Keratinocyte (primary cell): ENCODE measurements at regions not wholly inside any gene's neighbourhood (a gene's known extent, or its start where the extent isn't known, plus 50 kb on each side); places are given as distances from the start of the nearest gene placed in this dataset.
"Not testable (repeated sequence)": the region's sequence is repeated elsewhere in the genome, so short reads cannot be mapped to it uniquely, and the experiment has no call there.

Experiments
- DNase-seq: peaks from one replicate; pipeline ENCODE4 v3.0.0-alpha.2; 2011; ENCODE audit warnings: low read depth, missing footprints, low spot score
- FAIRE-seq: peaks from 2 replicates; lab custom pipeline; 2011; peaks lifted over from hg19 to GRCh38; lab: Jason Lieb, UNC
- H2AFZ ChIP-seq: 2 replicates; pipeline ENCODE4 v1.6.0; 2012; ENCODE audit warnings: low read length, control low read depth, inconsistent platforms; ENCODE audit not compliant: control insufficient read depth
- H3K27ac ChIP-seq: 2 replicates; pipeline ENCODE4 v1.5.1; 2011; ENCODE audit warnings: low read length; ENCODE audit not compliant: control insufficient read depth, insufficient read depth
- H3K27me3 ChIP-seq: 3 replicates; pipeline ENCODE4 v1.6.0; 2011; ENCODE audit warnings: low read length; ENCODE audit not compliant: control insufficient read depth, insufficient read depth; ENCODE audit errors: extremely low read depth
- H3K36me3 ChIP-seq, 2 experiments: 2 replicates in 1 of 2; 3 replicates in 1 of 2; pipeline ENCODE4 v1.5.1; 2011; ENCODE audit warnings: low read length in 2 of 2, mild to moderate bottlenecking in 1 of 2; ENCODE audit not compliant: control insufficient read depth in 2 of 2, insufficient read depth in 2 of 2; ENCODE audit errors: extremely low read depth in 1 of 2
- H3K4me1 ChIP-seq: 3 replicates; pipeline ENCODE4 v1.5.1; 2011; ENCODE audit warnings: low read length; ENCODE audit not compliant: control insufficient read depth, insufficient read depth; ENCODE audit errors: extremely low read depth
- H3K4me2 ChIP-seq: 3 replicates; pipeline ENCODE4 v1.6.0; 2011; ENCODE audit warnings: low read depth, low read length; ENCODE audit not compliant: control insufficient read depth, insufficient read depth; ENCODE audit errors: extremely low read depth
- H3K4me3 ChIP-seq, 3 experiments: fragments of 200-600 bp in 1 of 3; sonication (generic) in 1 of 3; 2 replicates in 2 of 3; 3 replicates in 1 of 3; pipeline ENCODE4 v1.5.1; 2011 to 2016; ENCODE audit warnings: low read length in 3 of 3, mild to moderate bottlenecking in 3 of 3, control low read depth in 2 of 3, inconsistent platforms in 1 of 3, low read depth in 1 of 3, mixed read lengths in 1 of 3, mixed run types in 1 of 3, moderate library complexity in 1 of 3; ENCODE audit not compliant: control insufficient read depth in 2 of 3, insufficient read depth in 2 of 3; ENCODE audit errors: extremely low read depth in 1 of 3
- H3K79me2 ChIP-seq: 2 replicates; pipeline ENCODE4 v1.6.0; 2012; ENCODE audit warnings: low read length; ENCODE audit not compliant: control insufficient read depth, insufficient read depth
- H3K9ac ChIP-seq: 3 replicates; pipeline ENCODE4 v1.6.0; 2011; ENCODE audit warnings: low read length; ENCODE audit not compliant: control insufficient read depth, insufficient read depth; ENCODE audit errors: extremely low read depth
- H3K9me1 ChIP-seq: 3 replicates; pipeline ENCODE4 v1.6.0; 2011; ENCODE audit warnings: low read length; ENCODE audit not compliant: control insufficient read depth, insufficient read depth; ENCODE audit errors: extremely low read depth
- H3K9me3 ChIP-seq: 2 replicates; pipeline ENCODE4 v1.5.1; 2012; ENCODE audit warnings: low read depth, low read length; ENCODE audit not compliant: control insufficient read depth
- H4K20me1 ChIP-seq: 3 replicates; pipeline ENCODE4 v1.6.0; 2011; ENCODE audit warnings: low read length; ENCODE audit not compliant: control insufficient read depth, insufficient read depth; ENCODE audit errors: extremely low read depth
- EZH2 ChIP-seq: IDR thresholded peaks from one replicate; pipeline ENCODE4 v1.6.1; 2012; ENCODE audit warnings: inconsistent platforms, mild to moderate bottlenecking, low read length, moderate library complexity
- dilution Hi-C: fragments of 300-500 bp; cut with MboI; formaldehyde crosslinking; loops from one replicate; pipeline ENCODE4 v1.7.0; 2020; ENCODE audit warnings: low sequenced_read_pairs; ENCODE audit not compliant: extremely low pct_ligation_motif_present
- TF ChIP-seq, protein P1 (sequence below), 3 experiments: IDR thresholded peaks in 1 of 3; conservative IDR thresholded peaks in 1 of 3; optimal IDR thresholded peaks in 1 of 3; 2 replicates in 2 of 3; 3 replicates in 1 of 3; pipeline versions ENCODE3 to v1.5.1; 2011; ENCODE audit warnings: low read length in 3 of 3, mild to moderate bottlenecking in 3 of 3, moderate library complexity in 2 of 3, control low read depth in 1 of 3, inconsistent platforms in 1 of 3; ENCODE audit not compliant: insufficient read depth in 2 of 3; ENCODE audit errors: extremely low read depth in 1 of 3

DNA sequence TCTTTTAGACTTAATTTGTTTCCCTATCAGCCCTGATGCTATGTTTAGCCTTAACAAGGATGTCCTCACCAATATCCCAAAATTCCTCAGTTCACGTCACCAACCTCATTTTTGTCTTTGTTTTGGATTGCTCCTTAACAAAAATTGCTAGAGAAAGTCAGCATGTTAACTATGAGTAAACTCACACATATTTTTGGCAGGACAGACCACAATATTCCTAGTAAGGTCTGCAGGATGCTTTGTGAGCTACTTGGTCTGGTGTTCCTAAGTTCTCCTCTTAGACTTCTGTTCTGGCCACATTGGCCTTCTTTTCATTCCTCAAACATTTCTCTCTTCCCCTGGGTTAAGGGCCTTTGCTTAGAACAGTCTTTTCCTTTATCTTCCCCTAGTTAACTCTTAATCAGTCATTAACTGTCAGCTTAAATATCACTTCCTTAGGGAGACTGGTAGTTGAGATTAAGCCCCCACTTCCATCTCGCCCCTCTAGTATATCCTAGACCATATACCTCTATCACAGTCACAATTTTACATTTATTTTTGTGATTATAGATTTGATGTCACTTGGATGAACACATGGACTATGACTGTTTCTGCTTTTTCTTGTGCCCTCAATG lies 116.2 kb downstream of the ADCYAP1 start:
- FAIRE-seq (no peak), DNase-seq (no peak)
- Histone ChIP-seq H3K4me1 (no peaks in the 10 kb centered on the region), H3K27ac (no peak overlapping the region), H2AFZ (no peak overlapping the region), H3K27me3 (no peaks in the 10 kb centered on the region), H3K79me2 (no peaks in the 10 kb centered on the region), H3K4me2 (no peak overlapping the region), H3K36me3 (no peaks in the 10 kb centered on the region), H3K9me3 (no peaks in the 10 kb centered on the region), H3K4me3 (no peak overlapping the region), H3K9me1 (no peaks in the 10 kb centered on the region), H3K9ac (no peak overlapping the region), H4K20me1 (no peaks in the 10 kb centered on the region)
- dilution Hi-C loops, result no loop called here
- TF ChIP-seq, protein P1, sequence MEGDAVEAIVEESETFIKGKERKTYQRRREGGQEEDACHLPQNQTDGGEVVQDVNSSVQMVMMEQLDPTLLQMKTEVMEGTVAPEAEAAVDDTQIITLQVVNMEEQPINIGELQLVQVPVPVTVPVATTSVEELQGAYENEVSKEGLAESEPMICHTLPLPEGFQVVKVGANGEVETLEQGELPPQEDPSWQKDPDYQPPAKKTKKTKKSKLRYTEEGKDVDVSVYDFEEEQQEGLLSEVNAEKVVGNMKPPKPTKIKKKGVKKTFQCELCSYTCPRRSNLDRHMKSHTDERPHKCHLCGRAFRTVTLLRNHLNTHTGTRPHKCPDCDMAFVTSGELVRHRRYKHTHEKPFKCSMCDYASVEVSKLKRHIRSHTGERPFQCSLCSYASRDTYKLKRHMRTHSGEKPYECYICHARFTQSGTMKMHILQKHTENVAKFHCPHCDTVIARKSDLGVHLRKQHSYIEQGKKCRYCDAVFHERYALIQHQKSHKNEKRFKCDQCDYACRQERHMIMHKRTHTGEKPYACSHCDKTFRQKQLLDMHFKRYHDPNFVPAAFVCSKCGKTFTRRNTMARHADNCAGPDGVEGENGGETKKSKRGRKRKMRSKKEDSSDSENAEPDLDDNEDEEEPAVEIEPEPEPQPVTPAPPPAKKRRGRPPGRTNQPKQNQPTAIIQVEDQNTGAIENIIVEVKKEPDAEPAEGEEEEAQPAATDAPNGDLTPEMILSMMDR (optimal IDR thresholded peaks at IDR 0.05 in 1 of 3, IDR thresholded peaks at IDR 0.05 in 1 of 3, conservative IDR thresholded peaks at IDR 0.05 in 1 of 3; ENCODE audit: extremely low read depth in 1 of 3, insufficient read depth in 2 of 3, low read length in 3 of 3), result no peak
- TF ChIP-seq EZH2, result no peak

DNA sequence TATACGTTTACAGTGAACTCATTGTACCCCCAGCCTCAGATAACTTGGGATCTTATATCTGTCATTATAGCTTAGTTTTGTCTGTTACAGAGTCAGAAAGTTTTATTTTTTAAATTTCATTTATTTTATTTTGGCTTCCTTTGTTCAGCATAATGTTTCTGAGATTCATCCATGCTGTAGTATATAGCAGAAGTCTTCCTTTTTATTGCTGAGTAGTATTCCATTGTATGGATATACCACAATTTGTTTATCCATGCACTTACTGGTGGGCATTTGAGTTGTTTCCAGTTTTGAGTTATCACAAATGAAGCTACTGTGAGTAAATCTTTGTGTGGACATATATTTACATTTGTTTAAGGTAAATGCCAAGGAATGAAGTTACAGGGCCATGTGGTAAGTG lies 122.3 kb downstream of the ADCYAP1 start:
- TF ChIP-seq, protein P1 (optimal IDR thresholded peaks at IDR 0.05 in 1 of 3, IDR thresholded peaks at IDR 0.05 in 1 of 3, conservative IDR thresholded peaks at IDR 0.05 in 1 of 3; ENCODE audit: extremely low read depth in 1 of 3, insufficient read depth in 2 of 3, low read length in 3 of 3), result no peak
- no peak for TF ChIP-seq EZH2
- Histone ChIP-seq H3K4me3 (no peak overlapping the region), H3K9ac (no peak overlapping the region), H3K27ac (no peak overlapping the region), H4K20me1 (no peaks in the 10 kb centered on the region), H3K36me3 (no peaks in the 10 kb centered on the region), H3K9me3 (no peaks in the 10 kb centered on the region), H3K4me1 (no peaks in the 10 kb centered on the region), H2AFZ (no peak overlapping the region), H3K9me1 (no peaks in the 10 kb centered on the region), H3K27me3 (no peaks in the 10 kb centered on the region), H3K4me2 (no peak overlapping the region), H3K79me2 (no peaks in the 10 kb centered on the region)
- dilution Hi-C loops, result no loop called here
- DNase-seq (no peak), FAIRE-seq (no peak)

DNA sequence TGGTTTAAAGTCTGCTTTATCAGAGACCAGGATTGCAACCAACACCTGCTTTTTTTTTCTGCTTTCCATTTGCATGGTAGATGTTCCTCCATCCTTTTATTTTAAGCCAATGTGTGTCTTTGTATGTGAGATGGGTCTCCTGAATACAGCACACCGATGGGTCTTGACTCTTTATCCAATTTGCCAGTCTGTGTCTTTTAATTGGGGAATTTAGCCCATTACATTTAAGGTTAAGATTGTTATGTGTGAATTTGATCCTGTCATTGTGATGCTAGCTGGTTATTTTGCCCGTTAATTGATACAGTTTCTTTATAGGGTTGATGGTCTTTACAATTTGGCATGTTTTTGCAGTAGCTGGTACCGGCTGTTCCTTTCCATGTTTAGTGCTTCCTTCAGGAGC lies 128.4 kb downstream of the ADCYAP1 start:
- dilution Hi-C loops, FAIRE-seq, H3K79me2 ChIP-seq: not testable (repeated sequence)

More for the DNA sequence above, 128.4 kb downstream of the ADCYAP1 start:
- not testable (repeated sequence) for H3K4me3 ChIP-seq, H3K27me3 ChIP-seq, H3K27ac ChIP-seq, H4K20me1 ChIP-seq, DNase-seq, H3K4me1 ChIP-seq, H3K9me3 ChIP-seq, H2AFZ ChIP-seq, H3K36me3 ChIP-seq, H3K9me1 ChIP-seq, H3K4me2 ChIP-seq, H3K9ac ChIP-seq
